OCI-LY1 (cell line): ENCODE measurements at regions not wholly inside any gene's neighbourhood (a gene's known extent, or its start where the extent isn't known, plus 50 kb on each side); places are given as distances from the start of the nearest gene placed in this dataset.

ENCODE experiments used
- H2AFZ ChIP-seq: fragments of 200-600 bp; sonication (generic), shearing (Covaris generic); 2 replicates; pipeline ENCODE4 v1.6.0; 2014; ENCODE audit warnings: antibody characterized with exemption, mild to moderate bottlenecking, low read length
- H3F3A ChIP-seq: fragments of 200-600 bp; sonication (generic), shearing (Covaris generic); 2 replicates; pipeline ENCODE4 v1.6.0; 2014; ENCODE audit warnings: mild to moderate bottlenecking, antibody characterized with exemption, low read length, moderate library complexity; ENCODE audit not compliant: insufficient read depth
- H3K27ac ChIP-seq: fragments of 200-600 bp; sonication (generic); 2 replicates; pipeline ENCODE4 v1.5.1; 2014; ENCODE audit warnings: low read length, mixed run types, mild to moderate bottlenecking, low read depth; ENCODE audit not compliant: poor library complexity, severe bottlenecking
- H3K27me3 ChIP-seq: fragments of 200-600 bp; sonication (generic); 2 replicates; pipeline ENCODE4 v1.6.0; 2014; ENCODE audit warnings: antibody characterized with exemption, mild to moderate bottlenecking, low read length, moderate library complexity; ENCODE audit not compliant: insufficient read depth
- H3K36me3 ChIP-seq: fragments of 200-600 bp; sonication (generic); 2 replicates; pipeline ENCODE4 v1.6.1; 2014; ENCODE audit warnings: mild to moderate bottlenecking, antibody characterized with exemption, low read length, moderate library complexity, mixed read lengths; ENCODE audit not compliant: insufficient read depth
- H3K4me1 ChIP-seq: fragments of 200-600 bp; sonication (generic); 2 replicates; pipeline ENCODE4 v1.5.1; 2014; ENCODE audit warnings: mild to moderate bottlenecking, low read length, moderate library complexity; ENCODE audit not compliant: insufficient read depth, severe bottlenecking
- H3K4me2 ChIP-seq: fragments of 200-600 bp; sonication (generic), shearing (Covaris generic); 2 replicates; pipeline ENCODE4 v1.6.1; 2014; ENCODE audit warnings: low read length
- H3K4me3 ChIP-seq: fragments of 200-600 bp; sonication (generic); 2 replicates; pipeline ENCODE4 v1.5.1; 2014; ENCODE audit warnings: low read length, low read depth, mild to moderate bottlenecking, mixed read lengths; ENCODE audit not compliant: poor library complexity, severe bottlenecking
- H3K79me2 ChIP-seq: fragments of 200-600 bp; shearing (Covaris generic); 2 replicates; pipeline ENCODE4 v1.6.1; 2016; ENCODE audit warnings: mixed run types, low read length, mixed read lengths; ENCODE audit not compliant: insufficient read depth
- H3K9ac ChIP-seq: fragments of 200-600 bp; sonication (generic), shearing (Covaris generic); 2 replicates; pipeline ENCODE4 v1.6.1; 2014; ENCODE audit warnings: mild to moderate bottlenecking, low read length, mixed read lengths
- H3K9me2 ChIP-seq: fragments of 200-600 bp; sonication (generic), shearing (Covaris generic); 2 replicates; pipeline ENCODE4 v1.6.1; 2014; ENCODE audit warnings: low read depth, mild to moderate bottlenecking, low read length, mixed read lengths
- H3K9me3 ChIP-seq: fragments of 200-600 bp; shearing (Covaris generic); 2 replicates; pipeline ENCODE4 v1.6.1; 2014; ENCODE audit warnings: low read length, mixed read lengths
- H4K20me1 ChIP-seq: fragments of 200-600 bp; sonication (generic), shearing (Covaris generic); 2 replicates; pipeline ENCODE4 v1.6.0; 2016; ENCODE audit warnings: mild to moderate bottlenecking, low read length; ENCODE audit not compliant: insufficient read depth
- CTCF ChIP-seq: fragments of 200-600 bp; sonication (generic), shearing (Covaris generic); IDR thresholded peaks from 2 replicates; pipeline ENCODE4 v1.5.1; 2017; ENCODE audit warnings: mild to moderate bottlenecking, antibody characterized with exemption, low read length, moderate library complexity, mixed read lengths
- EZH2 ChIP-seq: fragments of 200-600 bp; sonication (generic), shearing (Covaris generic); IDR thresholded peaks from 2 replicates; pipeline ENCODE4 v1.8.0; 2017; ENCODE audit warnings: borderline replicate concordance, mixed run types, mild to moderate bottlenecking, antibody characterized with exemption, low read length, moderate library complexity, mixed read lengths

DNA sequence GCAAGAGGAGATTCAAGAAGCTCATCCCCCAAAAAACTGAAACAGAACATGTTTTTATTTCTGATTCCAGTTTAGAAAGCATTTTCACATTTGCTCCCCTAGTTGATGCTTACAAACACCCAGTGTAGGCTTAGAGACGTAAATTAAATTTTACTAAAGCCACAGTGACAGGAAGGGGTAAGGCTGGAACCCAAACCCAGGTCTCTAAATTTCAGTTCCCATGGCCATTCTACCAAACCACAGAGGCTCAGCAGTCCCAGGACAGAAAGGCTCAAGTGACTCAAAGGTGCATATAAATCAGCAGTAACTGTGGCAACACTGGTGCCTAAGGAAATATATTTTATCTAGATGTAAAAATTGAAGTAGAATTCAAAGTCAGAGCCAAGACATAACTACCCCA is 128.7 kb downstream of the CEP120 start:
- no peaks in the 10 kb centered on the region for H3K36me3 ChIP-seq
- H3K4me2 ChIP-seq = no peak overlapping the region
- H3F3A ChIP-seq = no peaks in the 10 kb centered on the region
- H3K4me1 ChIP-seq = no peaks in the 10 kb centered on the region
- H3K79me2 ChIP-seq = no peaks in the 10 kb centered on the region
- no peaks in the 10 kb centered on the region for H3K27me3 ChIP-seq
- TF ChIP-seq CTCF (no peak), EZH2 (no peak)
- no peak overlapping the region for H3K4me3 ChIP-seq
- no peak overlapping the region for H2AFZ ChIP-seq
- H3K27ac ChIP-seq = no peak overlapping the region
- H4K20me1 ChIP-seq = no peaks in the 10 kb centered on the region
- no peaks in the 10 kb centered on the region for H3K9me2 ChIP-seq
- H3K9me3 ChIP-seq = no peaks in the 10 kb centered on the region
- H3K9ac ChIP-seq = no peak overlapping the region

GRCh38 chr5:123289210-123289609 is 134.0 kb downstream of the CEP120 start:
- H3F3A ChIP-seq = no peaks in the 10 kb centered on the region
- no peak overlapping the region for H3K4me2 ChIP-seq
- no peaks in the 10 kb centered on the region for H3K9me3 ChIP-seq
- H3K4me3 ChIP-seq = no peak overlapping the region
- no peak overlapping the region for H2AFZ ChIP-seq
- no peaks in the 10 kb centered on the region for H3K79me2 ChIP-seq
- H4K20me1 ChIP-seq = no peaks in the 10 kb centered on the region
- H3K9ac ChIP-seq = no peak overlapping the region
- no peaks in the 10 kb centered on the region for H3K9me2 ChIP-seq
- no peaks in the 10 kb centered on the region for H3K4me1 ChIP-seq
- TF ChIP-seq EZH2 = no peak
- TF ChIP-seq CTCF = no peak
- H3K27me3 ChIP-seq = no peaks in the 10 kb centered on the region
- H3K36me3 ChIP-seq = no peaks in the 10 kb centered on the region
- no peak overlapping the region for H3K27ac ChIP-seq

DNA sequence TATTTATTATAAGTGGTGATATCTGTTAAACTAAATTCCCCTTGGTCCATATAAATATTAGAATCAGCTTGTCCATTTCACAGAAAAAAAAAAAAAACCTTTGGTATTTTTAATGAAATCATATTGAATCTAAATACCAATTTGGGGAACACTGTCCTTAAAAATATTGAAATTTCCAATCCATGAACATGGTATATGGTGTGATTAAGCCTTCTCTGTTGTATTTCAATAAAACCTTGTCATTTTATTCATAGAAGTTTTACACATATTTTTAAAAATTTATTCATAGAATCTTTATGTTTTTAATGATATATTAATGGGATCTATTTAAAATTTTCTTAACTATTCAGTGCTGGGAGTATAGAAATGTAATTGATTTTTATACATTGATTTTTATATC is 135.3 kb downstream of the CEP120 start:
- H3K4me3 ChIP-seq = no peak overlapping the region

More for the DNA sequence above, 135.3 kb downstream of the CEP120 start:
- H3K4me2 ChIP-seq = no peak overlapping the region
- no peaks in the 10 kb centered on the region for H3K27me3 ChIP-seq
- H2AFZ ChIP-seq = no peak overlapping the region
- no peak overlapping the region for H3K9ac ChIP-seq
- no peaks in the 10 kb centered on the region for H3K9me2 ChIP-seq
- H3K27ac ChIP-seq = no peak overlapping the region
- no peaks in the 10 kb centered on the region for H3F3A ChIP-seq
- no peaks in the 10 kb centered on the region for H3K36me3 ChIP-seq
- no peaks in the 10 kb centered on the region for H3K9me3 ChIP-seq
- no peaks in the 10 kb centered on the region for H4K20me1 ChIP-seq
- TF ChIP-seq EZH2 (no peak), CTCF (no peak)
- H3K4me1 ChIP-seq = no peaks in the 10 kb centered on the region
- H3K79me2 ChIP-seq = no peaks in the 10 kb centered on the region
